ENCODE measurements at regions not wholly inside any gene's neighbourhood (a gene's known extent, or its start where the extent isn't known, plus 50 kb on each side); places are given as distances from the start of the nearest gene placed in this dataset.

- DNase-seq = no peak
These were observed 103.2 kb upstream of the TARS1 start for GRCh38 chr5:33337637-33337992.

DNA sequence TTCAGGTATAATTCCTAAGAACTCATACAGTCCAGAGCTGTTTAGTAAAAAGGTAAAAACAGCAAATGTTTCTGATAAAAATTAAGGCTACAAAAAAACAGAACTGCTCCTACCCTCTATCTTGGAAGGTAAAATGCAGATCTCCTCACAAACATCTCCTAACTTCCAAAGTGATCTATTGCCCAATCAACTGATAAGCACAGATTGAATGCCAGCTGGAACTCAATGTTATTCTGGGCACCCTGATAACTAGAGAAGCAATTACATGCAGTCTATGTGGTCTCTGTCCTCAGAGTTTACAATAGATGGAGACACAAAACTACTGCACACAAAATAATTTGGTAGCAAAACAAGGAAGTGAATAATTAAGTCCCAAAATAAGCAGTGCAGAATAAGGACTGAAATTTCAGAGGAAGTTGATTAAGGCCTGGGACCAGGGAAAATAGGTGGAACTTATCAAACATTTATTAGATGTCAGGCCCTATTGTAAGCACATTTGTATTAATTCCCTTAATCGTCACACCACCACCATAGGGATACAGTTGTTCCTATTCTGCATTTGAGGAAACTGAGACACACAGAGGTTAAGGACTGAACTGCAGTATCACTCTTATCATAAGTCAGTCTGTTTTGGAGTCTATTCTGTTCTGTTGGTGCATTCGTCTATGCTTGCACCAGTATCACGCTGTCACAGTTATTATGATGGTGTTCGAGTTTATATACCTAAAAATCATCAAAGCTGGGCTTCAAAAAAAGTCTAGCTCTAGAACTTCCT is 102.2 kb upstream of the TARS1 start:
- no peak for DNase-seq

GRCh38 chr5:33339413-33339812 is 101.4 kb upstream of the TARS1 start:
- no peak for DNase-seq

- no peak for DNase-seq
These were observed 100.6 kb upstream of the TARS1 start for GRCh38 chr5:33340195-33340594.

- DNase-seq = no peak
These were observed 99.4 kb upstream of the TARS1 start for GRCh38 chr5:33341351-33341750.

GRCh38 chr5:33343676-33344327 is 97.0 kb upstream of the TARS1 start:
- DNase-seq = no peak

DNA sequence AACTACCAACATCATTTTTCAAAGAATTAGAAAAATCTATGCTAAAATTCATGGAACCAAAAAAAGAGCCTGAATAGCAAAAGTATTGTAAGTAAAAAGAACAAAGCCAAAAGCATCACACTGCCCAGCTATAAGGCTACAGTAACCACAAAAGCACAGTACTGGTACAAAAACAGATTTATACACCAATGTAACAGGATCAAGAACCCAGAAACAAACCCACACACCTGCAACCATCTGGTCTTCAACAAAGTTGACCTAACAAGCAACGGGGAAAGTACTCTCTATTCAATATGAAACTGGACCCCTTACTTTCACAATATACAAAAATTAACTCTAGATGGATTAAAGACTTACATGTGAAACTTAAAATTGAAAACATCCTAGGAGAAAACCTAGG is 94.2 kb upstream of the TARS1 start:
- no peak for DNase-seq

DNA sequence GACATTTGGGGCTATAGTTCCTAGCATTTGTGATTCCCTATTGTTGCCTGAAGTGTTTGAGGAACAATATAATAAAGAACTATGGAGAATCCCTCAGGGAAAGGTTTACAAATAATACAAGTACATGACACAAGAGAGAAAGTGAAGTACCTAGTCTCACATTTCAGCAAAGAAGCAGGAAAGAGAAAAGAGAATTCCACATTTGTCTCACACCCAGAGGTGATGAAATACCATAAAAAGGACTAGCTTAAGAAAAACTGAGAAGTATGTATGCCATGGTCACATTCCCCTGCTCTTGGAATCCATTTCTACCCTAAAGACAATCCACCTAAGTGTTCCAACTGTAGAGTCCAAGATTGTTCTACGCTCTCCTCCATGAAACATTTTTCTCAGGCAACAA is 79.0 kb upstream of the TARS1 start:
- DNase-seq = no peak

DNA sequence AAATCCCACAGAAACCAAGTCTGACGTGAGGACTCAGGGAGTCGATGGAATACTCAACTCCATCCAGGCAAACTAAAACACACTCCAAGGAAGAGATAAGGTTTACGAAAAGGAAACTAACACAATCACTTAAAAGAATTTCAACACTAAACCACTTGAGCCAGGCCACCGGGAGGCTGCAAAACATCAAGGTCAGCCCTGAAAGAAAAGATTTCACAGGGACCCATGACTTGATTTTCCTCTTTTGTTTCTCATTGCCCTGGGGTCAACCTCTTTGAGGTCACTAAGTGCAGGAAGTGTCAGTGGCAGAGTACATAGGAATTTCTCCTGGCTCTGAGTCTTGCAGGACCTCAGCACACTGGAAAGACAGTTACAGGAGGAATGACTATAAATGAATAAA is 77.8 kb upstream of the TARS1 start:
- no peak for DNase-seq

DNA sequence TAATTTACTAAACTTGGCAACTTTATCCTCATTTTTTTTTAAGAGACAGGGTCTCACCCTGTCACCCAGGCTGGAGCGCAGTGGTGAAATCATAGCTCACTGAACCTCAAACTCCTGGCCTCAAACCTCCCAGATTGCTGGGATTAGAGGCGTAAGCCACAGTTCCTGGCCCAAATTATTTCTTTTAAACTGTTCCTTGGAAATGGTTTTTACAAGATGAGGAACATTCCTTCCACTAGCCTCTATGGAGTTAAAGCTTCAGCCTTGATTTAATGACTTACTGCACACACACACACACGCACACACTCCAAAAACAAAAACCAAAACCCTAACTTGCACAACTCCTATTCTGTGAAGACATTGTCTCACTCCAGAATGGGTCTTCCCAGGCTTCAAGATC is 77.2 kb upstream of the TARS1 start:
- DNase-seq = no peak

- DNase-seq = no peak
These were observed 76.4 kb upstream of the TARS1 start for GRCh38 chr5:33364406-33364805.

DNA sequence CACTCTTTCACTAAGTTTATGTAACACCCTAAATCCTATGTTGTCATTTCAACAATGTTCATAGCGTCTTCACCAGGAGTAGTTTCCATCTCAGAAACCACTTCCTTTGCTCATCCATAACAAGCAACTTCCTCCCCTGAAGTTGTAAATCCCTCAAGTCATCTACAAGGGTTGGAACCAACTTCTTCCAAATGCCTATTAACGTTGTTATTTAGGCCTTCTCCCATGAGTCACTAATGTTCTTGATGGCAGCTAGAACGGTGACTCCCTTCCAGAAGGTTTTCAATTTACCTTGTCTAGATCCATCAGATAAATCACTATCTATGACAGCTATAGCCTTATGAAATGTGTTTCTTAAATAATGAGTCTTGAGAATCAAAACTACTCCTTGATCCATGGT is 73.3 kb upstream of the TARS1 start:
- DNase-seq = no peak

- no peak for DNase-seq
These were observed 71.0 kb upstream of the TARS1 start for GRCh38 chr5:33369485-33370465.

DNA sequence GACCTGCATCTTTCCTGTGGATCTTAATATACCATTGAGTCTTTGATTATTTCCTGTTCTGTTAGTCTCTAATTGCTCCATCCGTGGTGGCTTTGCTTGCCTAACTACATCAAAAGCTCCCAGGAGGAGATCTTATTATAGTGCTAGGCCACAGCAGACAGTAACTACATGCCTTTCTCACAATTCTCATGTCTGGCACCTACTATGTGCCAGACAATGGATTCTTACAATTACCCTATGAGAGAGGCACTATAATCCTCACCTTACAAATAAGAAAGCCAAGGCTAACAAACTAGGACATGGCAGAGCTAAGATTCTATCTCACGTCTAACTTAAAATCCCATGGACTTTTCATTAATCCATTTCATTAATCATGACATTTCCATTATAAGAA is 70.3 kb upstream of the TARS1 start:
- no peak for DNase-seq

DNA sequence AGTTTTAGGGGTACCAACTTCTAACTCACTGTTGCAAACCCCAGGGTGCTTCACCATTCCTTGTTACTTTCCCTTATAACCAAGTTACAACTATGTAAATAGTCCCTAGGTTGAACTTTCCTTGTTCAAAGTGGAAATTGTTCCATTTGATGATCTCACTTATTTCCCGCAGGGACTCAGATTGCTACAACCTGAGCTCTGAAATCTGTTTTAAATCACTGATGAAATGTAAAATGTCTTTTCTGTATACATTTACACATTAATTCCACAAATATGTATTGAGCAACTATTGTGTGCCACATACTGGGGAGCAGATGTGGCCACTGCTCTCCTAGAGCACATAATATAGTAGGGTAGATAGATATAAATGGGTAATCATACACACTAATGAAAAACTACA is 69.1 kb upstream of the TARS1 start:
- DNase-seq = no peak

GRCh38 chr5:33372721-33373472 is 67.9 kb upstream of the TARS1 start:
- DNase-seq = no peak

DNA sequence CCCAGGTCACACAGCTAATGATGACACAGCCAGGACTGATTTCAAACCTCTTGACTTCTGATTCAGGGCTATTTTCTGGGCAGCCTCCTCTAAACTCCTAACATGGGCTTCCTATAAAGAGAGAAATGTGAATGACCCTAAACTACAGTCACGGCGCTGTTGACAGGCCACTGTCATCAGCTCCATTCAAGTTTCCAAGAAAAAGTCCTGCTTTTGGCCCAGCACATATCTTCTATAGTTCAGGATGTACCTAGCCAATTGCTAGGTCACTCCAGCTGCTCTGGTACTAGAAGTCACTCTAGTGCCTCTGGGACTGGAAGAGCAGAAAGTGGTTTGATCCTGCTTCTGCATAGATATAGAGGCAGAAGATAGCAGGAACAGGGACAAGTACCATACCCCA is 64.9 kb upstream of the TARS1 start:
- DNase-seq = no peak

DNA sequence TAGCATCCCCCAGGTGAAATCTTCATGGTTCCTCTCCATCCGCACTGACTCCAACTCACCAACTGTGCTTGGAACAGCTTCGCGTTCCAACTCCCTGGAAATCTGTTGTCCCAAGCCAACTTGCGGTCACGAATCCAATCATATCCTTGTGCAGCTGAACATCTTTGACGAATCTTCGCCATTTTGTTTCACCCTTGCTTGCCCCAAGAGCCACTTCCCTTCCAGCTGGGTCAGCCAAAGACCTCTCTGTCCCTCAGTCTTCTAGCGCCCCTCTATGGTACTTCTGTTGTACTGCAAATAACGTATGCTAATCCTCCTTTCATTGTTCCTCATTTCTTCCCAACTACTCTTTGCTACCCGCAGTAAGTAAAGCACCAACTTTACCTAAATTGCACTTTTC is 61.0 kb upstream of the TARS1 start:
- no peak for DNase-seq

DNA sequence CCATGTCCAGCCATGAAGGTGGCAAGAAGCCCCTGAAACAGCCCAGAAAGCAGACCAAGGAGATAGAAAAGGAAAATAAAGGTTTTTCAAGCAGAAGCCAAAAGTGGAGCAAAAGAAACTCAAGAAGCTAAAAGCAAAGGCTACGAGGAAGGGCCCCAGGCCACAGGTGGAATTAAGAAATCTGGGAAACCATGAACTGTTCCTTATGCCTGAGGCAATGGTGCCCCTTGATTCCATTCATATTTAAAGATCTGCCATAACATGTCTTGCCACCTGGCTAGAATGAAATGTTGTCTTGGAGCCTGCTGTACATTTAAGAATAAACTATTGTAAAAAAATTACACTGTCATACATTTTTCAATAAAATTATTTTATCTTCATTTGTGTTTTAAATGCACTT is 59.5 kb upstream of the TARS1 start:
- no peak for DNase-seq
